Activated CD8-positive, alpha-beta T cell treated with anti-CD3 and anti-CD28 coated beads, Interleukin-2, amount 10 ng/mL, durations not matched to agents 7 days and 5 days (primary cell): ENCODE measurements at regions not wholly inside any gene's neighbourhood (a gene's known extent, or its start where the extent isn't known, plus 50 kb on each side); places are given as distances from the start of the nearest gene placed in this dataset.
"Not testable (repeated sequence)": the region's sequence is repeated elsewhere in the genome, so short reads cannot be mapped to it uniquely, and the experiment has no call there.

Experiments used
- ATAC-seq: fragments of 150-1000 bp; cut with Tn5 transposase; one replicate; pipeline ENCODE4 v1.10.0; 2021; ENCODE audit warnings: moderate library complexity
- CTCF ChIA-PET: fragments of 350-600 bp; sonication (Branson Sonifier 250); formaldehyde crosslinking; loops from one replicate; lab custom pipeline; 2021; ENCODE audit warnings: antibody characterized with exemption; lab: Charles Lee
- POLR2A ChIA-PET: fragments of 350-600 bp; sonication (Branson Sonifier 250); formaldehyde crosslinking; loops from one replicate; lab custom pipeline; 2021; ENCODE audit warnings: antibody characterized with exemption; lab: Charles Lee
- DNase-seq: peaks from one replicate; pipeline ENCODE4 v3.0.0-alpha.2; 2020
- H3K27ac Mint-ChIP-seq: one replicate; pipeline ENCODE4 v1.8.0; 2021; ENCODE audit warnings: mild to moderate bottlenecking, mixed read lengths
- H3K27me3 Mint-ChIP-seq: one replicate; pipeline ENCODE4 v1.8.0; 2021; ENCODE audit warnings: low read depth, mixed read lengths
- H3K36me3 Mint-ChIP-seq: one replicate; pipeline ENCODE4 v1.8.0; 2021; ENCODE audit warnings: low read depth, mixed read lengths
- H3K4me1 Mint-ChIP-seq: one replicate; pipeline ENCODE4 v1.8.0; 2021; ENCODE audit warnings: low read depth, mixed read lengths
- H3K4me3 Mint-ChIP-seq: one replicate; pipeline ENCODE4 v1.8.0; 2021; ENCODE audit warnings: mild to moderate bottlenecking, mixed read lengths
- H3K9me3 Mint-ChIP-seq: one replicate; pipeline ENCODE4 v1.8.0; 2022; ENCODE audit warnings: mixed read lengths; ENCODE audit not compliant: insufficient read depth

DNA sequence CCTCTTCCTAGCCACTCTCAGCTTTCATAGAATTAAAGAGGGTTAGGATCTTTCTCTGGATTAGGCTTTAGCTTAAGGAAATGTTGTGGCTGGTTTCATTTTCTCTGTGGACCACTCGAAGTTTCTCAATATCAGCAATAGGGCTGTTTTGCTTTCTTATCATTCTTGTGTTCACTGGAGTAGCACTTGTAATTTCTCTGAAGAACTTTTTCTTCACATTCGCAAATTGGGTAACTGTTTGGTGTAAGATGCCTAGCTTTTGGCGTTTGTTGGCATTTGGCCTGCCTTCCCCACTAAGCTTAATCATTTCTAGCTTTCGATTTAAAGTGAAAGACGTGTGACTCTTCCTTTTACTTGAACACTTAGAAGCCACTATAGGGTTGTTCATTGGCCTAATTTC lies 210.8 kb upstream of the PROX1 start:
- no peak overlapping the region for H3K27ac Mint-ChIP-seq
- DNase-seq: no peak
- POLR2A ChIA-PET: no interaction called here
- no peaks in the 10 kb centered on the region for H3K27me3 Mint-ChIP-seq
- no peaks in the 10 kb centered on the region for H3K4me1 Mint-ChIP-seq
- H3K36me3 Mint-ChIP-seq: no peaks in the 10 kb centered on the region
- no peaks in the 10 kb centered on the region for H3K9me3 Mint-ChIP-seq
- ATAC-seq: no peak
- CTCF ChIA-PET: no interaction called here
- H3K4me3 Mint-ChIP-seq: no peak overlapping the region

- DNase-seq (no peak), ATAC-seq (no peak)
- H3K4me3 Mint-ChIP-seq: no peak overlapping the region
- H3K27ac Mint-ChIP-seq: no peak overlapping the region
- H3K27me3 Mint-ChIP-seq: no peaks in the 10 kb centered on the region
- no peaks in the 10 kb centered on the region for H3K36me3 Mint-ChIP-seq
- no peaks in the 10 kb centered on the region for H3K9me3 Mint-ChIP-seq
- H3K4me1 Mint-ChIP-seq: peaks cover 5% of the 10 kb centered on the region
- ChIA-PET POLR2A (no interaction called here), CTCF (no interaction called here)
These were observed 208.5 kb upstream of the PROX1 start for GRCh38 chr1:213779228-213779627.

- DNase-seq (no peak), ATAC-seq (no peak)
- no peak overlapping the region for H3K27ac Mint-ChIP-seq
- POLR2A ChIA-PET: no interaction called here
- H3K9me3 Mint-ChIP-seq: no peaks in the 10 kb centered on the region
- no peak overlapping the region for H3K4me3 Mint-ChIP-seq
- peaks cover 5% of the 10 kb centered on the region for H3K4me1 Mint-ChIP-seq
- CTCF ChIA-PET: no interaction called here
- H3K27me3 Mint-ChIP-seq: no peaks in the 10 kb centered on the region
- no peaks in the 10 kb centered on the region for H3K36me3 Mint-ChIP-seq
These were observed 204.7 kb upstream of the PROX1 start for GRCh38 chr1:213782941-213783672.

DNA sequence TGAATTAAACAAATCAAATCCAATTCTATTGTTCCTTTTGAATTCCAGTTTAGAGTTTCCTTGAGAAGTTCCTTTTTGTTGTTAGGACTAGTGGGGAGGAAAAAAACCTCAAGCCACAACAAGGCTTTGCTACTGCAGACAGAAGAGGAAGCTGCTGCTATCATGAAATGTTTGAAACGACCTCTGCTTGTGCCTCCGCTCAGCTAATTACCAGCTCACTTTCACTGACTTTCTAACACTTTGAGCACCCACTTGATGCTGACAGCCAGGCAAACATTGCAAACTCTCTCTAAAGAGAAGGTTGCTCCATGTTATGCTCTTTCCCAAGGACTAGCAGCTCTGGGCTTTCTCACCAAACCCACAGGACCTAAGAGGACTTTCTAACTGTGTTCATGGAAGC lies 203.9 kb upstream of the PROX1 start:
- ChIA-PET POLR2A (no interaction called here), CTCF (no interaction called here)
- no peak for DNase-seq
- no peak overlapping the region for H3K27ac Mint-ChIP-seq
- H3K9me3 Mint-ChIP-seq: no peaks in the 10 kb centered on the region
- no peak for ATAC-seq
- peaks cover 5% of the 10 kb centered on the region for H3K4me1 Mint-ChIP-seq
- H3K27me3 Mint-ChIP-seq: no peaks in the 10 kb centered on the region
- H3K36me3 Mint-ChIP-seq: no peaks in the 10 kb centered on the region
- no peak overlapping the region for H3K4me3 Mint-ChIP-seq

DNA sequence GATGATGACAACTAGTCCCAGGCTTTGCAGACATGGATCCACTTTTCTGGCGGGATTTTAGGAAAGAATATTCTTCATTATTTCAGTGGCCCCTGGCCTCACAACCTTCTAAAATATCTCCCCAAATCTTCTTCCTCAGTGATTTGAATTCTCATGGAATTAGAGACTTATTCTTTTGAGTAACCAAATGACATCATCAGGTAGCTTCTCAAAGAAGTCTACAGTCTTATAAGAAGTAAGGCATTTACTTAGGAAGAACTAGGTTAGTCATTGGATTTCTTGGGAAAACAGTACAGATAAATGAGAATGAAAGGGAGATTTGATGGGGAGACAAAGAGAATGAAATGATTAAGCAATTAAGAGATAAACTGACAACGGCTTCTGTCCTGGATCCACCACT lies 201.1 kb upstream of the PROX1 start:
- H3K36me3 Mint-ChIP-seq: no peaks in the 10 kb centered on the region
- no peak for DNase-seq
- no peaks in the 10 kb centered on the region for H3K27me3 Mint-ChIP-seq
- no peak overlapping the region for H3K27ac Mint-ChIP-seq
- POLR2A ChIA-PET: no interaction called here
- H3K9me3 Mint-ChIP-seq: no peaks in the 10 kb centered on the region
- no peak overlapping the region for H3K4me3 Mint-ChIP-seq
- peaks cover 5% of the 10 kb centered on the region for H3K4me1 Mint-ChIP-seq
- CTCF ChIA-PET: no interaction called here
- no peak for ATAC-seq

DNA sequence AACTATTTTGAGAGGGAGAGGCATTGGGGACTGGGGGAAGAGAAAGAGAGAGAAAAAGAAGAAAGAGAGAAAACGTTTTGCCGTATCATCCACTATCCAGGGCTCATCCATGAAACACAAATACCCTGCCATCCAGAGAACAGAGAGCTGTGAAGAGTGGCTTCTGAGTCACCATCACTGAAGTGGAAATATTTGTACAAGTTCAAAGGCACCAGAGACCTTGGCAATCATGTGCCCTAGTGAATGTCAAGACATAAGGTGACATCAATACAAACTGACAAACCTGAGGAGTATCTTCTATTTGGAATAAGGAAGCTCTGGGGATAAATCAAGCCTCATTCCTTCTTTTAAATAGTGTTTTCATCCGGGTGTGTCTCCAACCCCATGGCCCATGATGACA lies 197.2 kb upstream of the PROX1 start:
- Mint-ChIP-seq H3K4me1 (no peaks in the 10 kb centered on the region), H3K36me3 (no peaks in the 10 kb centered on the region), H3K27me3 (no peaks in the 10 kb centered on the region), H3K9me3 (no peaks in the 10 kb centered on the region), H3K4me3 (no peak overlapping the region), H3K27ac (no peak overlapping the region)
- ChIA-PET POLR2A (no interaction called here), CTCF (no interaction called here)
- ATAC-seq: no peak
- no peak for DNase-seq

DNA sequence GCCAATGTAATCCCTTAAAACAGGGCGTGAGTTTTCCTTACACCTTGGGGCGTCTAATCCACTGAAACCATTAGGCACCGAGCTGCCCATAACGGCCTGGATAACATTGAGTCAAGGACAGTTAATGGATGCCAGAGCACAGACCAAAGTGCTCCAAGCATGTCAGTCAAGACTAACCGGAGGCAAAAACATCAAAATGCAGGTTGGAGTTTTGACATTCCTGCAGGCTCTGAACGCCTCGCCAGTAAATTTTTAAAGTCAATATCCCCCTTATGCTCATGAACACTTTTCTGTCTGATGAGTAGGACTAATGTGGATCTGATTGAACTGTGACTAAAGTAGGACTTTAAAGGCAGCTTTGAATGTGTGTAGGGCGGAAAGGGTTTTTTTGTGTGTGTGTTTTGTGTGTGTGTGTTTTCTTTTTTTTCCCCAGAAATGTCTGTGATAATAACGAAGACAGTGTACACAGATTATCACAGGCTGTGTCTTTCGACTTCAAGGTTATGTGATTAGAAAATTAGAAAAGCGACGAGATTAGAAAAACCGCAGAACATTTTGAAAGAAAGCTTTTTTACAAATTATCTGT lies 194.2 kb upstream of the PROX1 start:
- Mint-ChIP-seq H3K36me3 (no peaks in the 10 kb centered on the region), H3K27me3 (peaks cover 2% of the 10 kb centered on the region), H3K9me3 (no peaks in the 10 kb centered on the region), H3K4me1 (no peaks in the 10 kb centered on the region), H3K4me3 (no peak overlapping the region), H3K27ac (no peak overlapping the region)
- ChIA-PET POLR2A (no interaction called here), CTCF (no interaction called here)
- DNase-seq (no peak), ATAC-seq (no peak)

GRCh38 chr1:213796525-213796924 lies 191.2 kb upstream of the PROX1 start:
- CTCF ChIA-PET: no interaction called here
- no peaks in the 10 kb centered on the region for H3K36me3 Mint-ChIP-seq
- no peaks in the 10 kb centered on the region for H3K9me3 Mint-ChIP-seq

DNA sequence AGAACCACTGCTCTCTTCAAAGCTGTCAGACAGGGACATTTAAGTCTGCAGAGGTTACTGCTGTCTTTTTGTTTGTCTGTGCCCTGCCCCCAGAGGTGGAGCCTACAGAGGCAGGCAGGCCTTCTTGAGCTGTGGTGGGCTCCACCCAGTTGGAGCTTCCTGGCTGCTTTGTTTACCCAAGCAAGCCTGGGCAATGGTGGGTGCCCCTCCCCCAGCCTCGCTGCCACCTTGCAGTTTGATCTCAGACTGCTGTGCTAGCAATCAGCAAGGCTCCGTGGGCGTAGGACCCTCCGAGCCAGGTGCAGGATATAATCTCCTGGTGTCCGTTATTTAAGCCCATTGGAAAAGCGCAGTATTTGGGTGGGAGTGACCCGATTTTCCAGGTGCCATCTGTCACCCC lies 179.5 kb upstream of the PROX1 start:
- DNase-seq, CTCF ChIA-PET, H3K27ac Mint-ChIP-seq, H3K9me3 Mint-ChIP-seq, H3K4me3 Mint-ChIP-seq, ATAC-seq, H3K4me1 Mint-ChIP-seq, H3K36me3 Mint-ChIP-seq, H3K27me3 Mint-ChIP-seq, POLR2A ChIA-PET: not testable (repeated sequence)

More at GRCh38 chr1:213796525-213796924, 191.2 kb upstream of the PROX1 start:
- DNase-seq: no peak
- ATAC-seq: no peak
- H3K4me3 Mint-ChIP-seq: no peak overlapping the region
- H3K27me3 Mint-ChIP-seq: peaks cover 2% of the 10 kb centered on the region
- POLR2A ChIA-PET: no interaction called here
- H3K27ac Mint-ChIP-seq: no peak overlapping the region
- no peaks in the 10 kb centered on the region for H3K4me1 Mint-ChIP-seq

GRCh38 chr1:213817156-213817555 lies 170.6 kb upstream of the PROX1 start:
- no peak for DNase-seq
- Mint-ChIP-seq H3K4me1 (no peaks in the 10 kb centered on the region), H3K4me3 (no peak overlapping the region), H3K36me3 (no peaks in the 10 kb centered on the region), H3K27ac (no peak overlapping the region), H3K27me3 (no peaks in the 10 kb centered on the region), H3K9me3 (no peaks in the 10 kb centered on the region)
- no peak for ATAC-seq
- CTCF ChIA-PET: no interaction called here
- POLR2A ChIA-PET: no interaction called here

DNA sequence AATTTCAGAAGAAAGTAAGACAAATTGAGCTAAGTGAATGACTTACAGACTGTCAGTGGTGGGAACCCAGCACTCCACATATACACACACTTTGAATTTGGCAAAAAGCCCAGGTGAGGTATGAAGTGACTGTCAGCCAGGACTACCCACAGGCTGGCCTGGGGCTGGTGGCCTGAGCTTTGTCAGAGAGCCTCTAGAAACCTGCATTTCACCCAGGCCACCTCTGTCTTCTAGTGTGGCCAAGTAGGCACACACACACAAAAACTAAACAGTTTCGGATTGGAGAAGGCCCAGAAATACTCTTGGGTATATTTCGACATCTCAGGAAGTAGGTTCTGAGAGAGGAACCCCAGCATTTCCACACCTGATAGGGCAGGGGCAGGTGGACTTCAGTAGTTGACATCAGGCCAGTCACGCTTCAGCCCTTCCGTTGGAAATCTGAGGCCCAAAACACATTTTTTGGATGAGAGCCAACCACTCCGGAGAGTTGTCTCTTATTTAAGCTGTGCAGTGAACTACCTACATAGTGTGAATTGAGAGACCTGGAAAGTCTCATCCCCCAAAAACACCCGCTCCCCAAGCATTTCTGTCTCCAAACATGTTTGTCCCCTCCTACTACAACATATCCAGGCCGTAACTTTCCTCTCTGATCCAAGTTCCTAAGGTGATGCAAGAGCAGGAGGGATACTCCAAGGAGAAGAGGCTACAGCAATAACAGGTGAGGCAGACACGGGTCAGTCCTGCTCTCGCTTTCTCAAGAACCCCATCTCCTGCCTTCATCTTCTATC lies 167.2 kb upstream of the PROX1 start:
- ATAC-seq (no peak), DNase-seq (no peak)
- Mint-ChIP-seq H3K4me1 (no peaks in the 10 kb centered on the region), H3K27ac (no peak overlapping the region), H3K36me3 (no peaks in the 10 kb centered on the region), H3K27me3 (no peaks in the 10 kb centered on the region), H3K4me3 (no peak overlapping the region), H3K9me3 (no peaks in the 10 kb centered on the region)
- ChIA-PET CTCF (no interaction called here), POLR2A (no interaction called here)

DNA sequence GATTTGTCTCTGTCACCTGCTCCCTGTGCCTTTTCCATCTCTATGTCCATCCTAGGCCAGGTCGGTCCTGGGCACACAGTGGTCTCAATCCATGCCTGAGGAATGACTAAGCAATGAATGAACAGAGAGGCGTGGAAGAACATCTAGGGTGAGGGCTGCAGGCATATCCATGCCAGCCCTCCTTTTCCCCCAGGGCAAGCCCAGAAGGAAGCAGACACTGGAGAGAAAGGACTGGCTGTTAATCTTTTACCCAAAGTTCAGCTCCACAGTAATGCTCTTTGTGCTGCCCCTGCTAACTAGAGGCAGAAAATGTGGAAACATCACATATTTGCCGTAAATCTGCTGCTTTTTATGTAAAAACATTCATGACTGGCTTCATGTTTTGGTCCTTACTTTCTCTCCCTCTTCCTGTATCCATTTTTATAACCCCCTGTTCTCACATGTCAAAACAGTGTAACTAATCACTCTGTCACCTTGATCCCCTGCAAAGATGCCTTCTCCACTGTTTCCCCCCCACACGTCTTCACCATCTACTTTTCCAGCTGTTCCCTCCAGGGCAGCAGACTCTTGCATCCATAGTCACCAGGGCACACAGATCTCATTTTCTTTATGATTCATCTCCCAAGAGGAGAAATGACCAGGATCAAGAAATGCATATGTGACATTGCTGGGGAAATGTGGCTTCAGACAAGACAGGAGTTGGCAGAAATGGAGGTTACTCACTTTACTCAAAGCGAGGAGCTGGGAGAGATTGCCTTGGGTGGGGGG lies 166.4 kb upstream of the PROX1 start:
- Mint-ChIP-seq H3K9me3 (no peaks in the 10 kb centered on the region), H3K27ac (no peak overlapping the region), H3K4me1 (no peaks in the 10 kb centered on the region), H3K27me3 (no peaks in the 10 kb centered on the region), H3K4me3 (no peak overlapping the region), H3K36me3 (no peaks in the 10 kb centered on the region)
- ATAC-seq: no peak
- ChIA-PET POLR2A (interaction anchor here (1.0 kb wide), 1 partner anchor 36 kb away, joined by 3 read pairs; no protein-coding TSS in a partner anchor), CTCF (no interaction called here)
- no peak for DNase-seq
